ENCODE measurements at regions not wholly inside any gene's neighbourhood (a gene's known extent, or its start where the extent isn't known, plus 50 kb on each side); places are given as distances from the start of the nearest gene placed in this dataset.

GRCh38 chr9:89844535-89844934, 239.7 kb downstream of the GADD45G start:
- TF ChIP-seq CTCF (optimal IDR thresholded peaks at IDR 0.05 in 1 of 3, IDR thresholded peaks at IDR 0.05 in 1 of 3, conservative IDR thresholded peaks at IDR 0.05 in 1 of 3; ENCODE audit: extremely low read depth in 1 of 3, insufficient read depth in 2 of 3, low read length in 3 of 3) (no peak), EZH2 (IDR thresholded peaks at IDR 0.05; ENCODE audit: low read length) (no peak)

Measured in keratinocyte (primary cell).